GM23338 (cell line): ENCODE measurements at regions not wholly inside any gene's neighbourhood (a gene's known extent, or its start where the extent isn't known, plus 50 kb on each side); places are given as distances from the start of the nearest gene placed in this dataset.
"Not testable (repeated sequence)": the region's sequence is repeated elsewhere in the genome, so short reads cannot be mapped to it uniquely, and the experiment has no call there.

Experiments
- ATAC-seq: fragments of 200-7000 bp; cut with Tn5 transposase; 3 replicates; pipeline ENCODE4 v1.9.1; 2020
- DNase-seq: peaks from one replicate; pipeline ENCODE4 v3.0.0-alpha.2; 2015; ENCODE audit warnings: low spot score
- H2AFZ ChIP-seq: fragments of 200-600 bp; sonication (generic); 2 replicates; pipeline ENCODE4 v1.8.0; 2016; ENCODE audit warnings: antibody characterized with exemption, mild to moderate bottlenecking, moderate library complexity
- H3F3A ChIP-seq: fragments of 200-600 bp; sonication (generic); replicated peaks from 2 replicates; pipeline ENCODE4 v1.8.0; 2017; ENCODE audit warnings: antibody characterized with exemption, mixed run types, low read depth
- H3K27ac ChIP-seq: fragments of 200-600 bp; sonication (generic); 2 replicates; pipeline ENCODE4 v1.6.1; 2016; ENCODE audit warnings: low read depth
- H3K27me3 ChIP-seq: fragments of 200-600 bp; sonication (generic); 2 replicates; pipeline ENCODE4 v1.8.0; 2016; ENCODE audit warnings: mild to moderate bottlenecking, mixed run types, moderate library complexity; ENCODE audit not compliant: insufficient read depth
- H3K36me3 ChIP-seq: fragments of 200-600 bp; sonication (generic); 2 replicates; pipeline ENCODE4 v1.8.0; 2016; ENCODE audit warnings: mild to moderate bottlenecking; ENCODE audit not compliant: insufficient read depth
- H3K4me1 ChIP-seq: fragments of 200-600 bp; sonication (generic); 2 replicates; pipeline ENCODE4 v1.8.0; 2016; ENCODE audit warnings: mild to moderate bottlenecking, moderate library complexity; ENCODE audit not compliant: insufficient read depth
- H3K4me2 ChIP-seq: fragments of 200-600 bp; sonication (generic); 2 replicates; pipeline ENCODE4 v1.7.1; 2017; ENCODE audit warnings: mixed run types
- H3K4me3 ChIP-seq: fragments of 200-600 bp; sonication (generic); 2 replicates; pipeline ENCODE4 v1.6.1; 2016; ENCODE audit warnings: mixed run types
- H3K79me2 ChIP-seq: fragments of 200-600 bp; sonication (generic); replicated peaks from 2 replicates; pipeline ENCODE4 v1.8.0; 2017; ENCODE audit warnings: mild to moderate bottlenecking; ENCODE audit not compliant: insufficient read depth
- H3K9me2 ChIP-seq: fragments of 200-600 bp; sonication (generic); 2 replicates; pipeline ENCODE4 v1.8.0; 2017; ENCODE audit not compliant: insufficient read depth
- H4K20me1 ChIP-seq: fragments of 200-600 bp; sonication (generic); replicated peaks from 2 replicates; pipeline ENCODE4 v1.8.0; 2017; ENCODE audit warnings: mild to moderate bottlenecking; ENCODE audit not compliant: insufficient read depth
- H3K27ac Mint-ChIP-seq: 2 replicates; pipeline ENCODE4 v1.8.0; 2020; ENCODE audit warnings: inconsistent platforms, mild to moderate bottlenecking, moderate library complexity, mixed read lengths
- H3K27me3 Mint-ChIP-seq: 3 replicates; pipeline ENCODE4 v1.8.0; 2022; ENCODE audit warnings: low read depth, mild to moderate bottlenecking, moderate library complexity, mixed read lengths, inconsistent platforms; ENCODE audit not compliant: insufficient read depth, poor library complexity
- H3K36me3 Mint-ChIP-seq: 3 replicates; pipeline ENCODE4 v1.8.0; 2021; ENCODE audit warnings: low read depth, mild to moderate bottlenecking, inconsistent platforms, moderate library complexity, mixed read lengths
- H3K4me1 Mint-ChIP-seq: 3 replicates; pipeline ENCODE4 v1.8.0; 2020; ENCODE audit warnings: mild to moderate bottlenecking, inconsistent platforms, mixed read lengths
- H3K4me3 Mint-ChIP-seq: 3 replicates; pipeline ENCODE4 v1.8.0; 2021; ENCODE audit warnings: moderate library complexity, mild to moderate bottlenecking, inconsistent platforms, mixed read lengths
- H3K9me3 Mint-ChIP-seq: 3 replicates; pipeline ENCODE4 v1.8.0; 2020; ENCODE audit warnings: moderate library complexity, mild to moderate bottlenecking, inconsistent platforms, mixed read lengths
- CREB1 ChIP-seq: fragments of 250-450 bp; sonication (Bioruptor Pico); IDR thresholded peaks from 2 replicates; pipeline ENCODE4 v1.5.0; 2020; ENCODE audit warnings: low read depth, mild to moderate bottlenecking, moderate library complexity
- EZH2 ChIP-seq: fragments of 200-600 bp; sonication (generic); IDR thresholded peaks from one replicate; pipeline ENCODE4 v1.8.0; 2017; ENCODE audit warnings: antibody characterized with exemption, mild to moderate bottlenecking, low read depth; ENCODE audit not compliant: unreplicated experiment
- EZH2phosphoT487 ChIP-seq: fragments of 200-600 bp; sonication (generic); IDR thresholded peaks from one replicate; pipeline ENCODE4 v1.8.1; 2018; ENCODE audit warnings: antibody characterized with exemption; ENCODE audit not compliant: unreplicated experiment
- NANOG ChIP-seq: IDR thresholded peaks from 2 replicates; pipeline ENCODE4 v1.6.1; 2016; ENCODE audit warnings: antibody characterized with exemption, borderline replicate concordance
- POLR2AphosphoS5 ChIP-seq: IDR thresholded peaks from 2 replicates; pipeline ENCODE4 v1.6.1; 2016; ENCODE audit warnings: antibody characterized with exemption, low read depth
- STAT1 ChIP-seq: IDR thresholded peaks from one replicate; pipeline ENCODE4 v1.6.1; 2016; ENCODE audit warnings: antibody characterized with exemption; ENCODE audit not compliant: unreplicated experiment
- ZNF114 ChIP-seq: fragments of 250-450 bp; sonication (Bioruptor Pico); IDR thresholded peaks from 2 replicates; pipeline ENCODE4 v1.5.0; 2020; ENCODE audit warnings: mild to moderate bottlenecking, moderate library complexity
- ZNF462 ChIP-seq: fragments of 250-450 bp; sonication (Bioruptor Pico); IDR thresholded peaks from 2 replicates; pipeline ENCODE4 v1.5.0; 2020; ENCODE audit warnings: mild to moderate bottlenecking, moderate library complexity

GRCh38 chr16:86277221-86277620 lies 233.1 kb upstream of the FOXF1 start:
- Histone ChIP-seq H3K4me1 (peaks cover 23% of the 10 kb centered on the region), H3K9me2 (0 out of 2 replicates have a peak, but pooled peaks cover 3% of the 10 kb centered on the region), H3K27ac (peak overlapping the region; percentile 91), H3F3A (no peaks in the 10 kb centered on the region; the same call in 1 of the 2 replicates), H2AFZ (no peak overlapping the region), H4K20me1 (no peaks in the 10 kb centered on the region), H3K4me2 (peak overlapping the region; percentile 42), H3K27me3 (no peaks in the 10 kb centered on the region; the same call in 1 of the 2 replicates), H3K36me3 (no peaks in the 10 kb centered on the region; the same call in 1 of the 2 replicates), H3K4me3 (no peak overlapping the region), H3K79me2 (no peaks in the 10 kb centered on the region)
- H3K27me3 Mint-ChIP-seq: peaks cover 17% of the 10 kb centered on the region
- peaks cover 7% of the 10 kb centered on the region for H3K36me3 Mint-ChIP-seq
- H3K27ac Mint-ChIP-seq: no peak overlapping the region; the same call in 1 of the 2 replicates
- H3K4me3 Mint-ChIP-seq: no peak overlapping the region
- DNase-seq (peak; percentile 82), ATAC-seq (peak; percentile 79)
- TF ChIP-seq NANOG (peak; percentile 77; the same call in 1 of the 2 replicates), CREB1 (no peak), POLR2AphosphoS5 (peak; percentile 21; the same call in 1 of the 2 replicates)
- peaks cover 50% of the 10 kb centered on the region for H3K4me1 Mint-ChIP-seq
- H3K9me3 Mint-ChIP-seq: peaks cover 11% of the 10 kb centered on the region; the same call in 2 of the 3 replicates

- Histone ChIP-seq H3K4me3 (peak overlapping the region; percentile 21; the same call in 1 of the 2 replicates), H3K27ac (peak overlapping the region; percentile 91), H3K4me1 (peaks cover 26% of the 10 kb centered on the region), H3K4me2 (peak overlapping the region; percentile 42)
- H3K36me3 ChIP-seq, H3K27me3 ChIP-seq, H3F3A ChIP-seq, H3K9me2 ChIP-seq, H3K4me3 Mint-ChIP-seq, ATAC-seq, H2AFZ ChIP-seq, H3K36me3 Mint-ChIP-seq, DNase-seq, H4K20me1 ChIP-seq, H3K79me2 ChIP-seq: not testable (repeated sequence)
- H3K27ac Mint-ChIP-seq: 0 out of 2 replicates have a peak overlapping the region, but pooled peaks have one; percentile 59
- H3K27me3 Mint-ChIP-seq: peaks cover 17% of the 10 kb centered on the region
- H3K4me1 Mint-ChIP-seq: peaks cover 48% of the 10 kb centered on the region
- peaks cover 11% of the 10 kb centered on the region; the same call in 2 of the 3 replicates for H3K9me3 Mint-ChIP-seq
Measured at GRCh38 chr16:86277859-86278258, 232.5 kb upstream of the FOXF1 start.

GRCh38 chr16:86281421-86281820 lies 228.9 kb upstream of the FOXF1 start:
- DNase-seq (no peak), ATAC-seq (no peak; the same call in 2 of the 3 replicates)
- peaks cover 6% of the 10 kb centered on the region for H3K36me3 Mint-ChIP-seq
- H3K9me3 Mint-ChIP-seq: peaks cover 11% of the 10 kb centered on the region; the same call in 2 of the 3 replicates
- no peak overlapping the region for H3K4me3 Mint-ChIP-seq
- Histone ChIP-seq H3K27ac (no peak overlapping the region), H3K9me2 (0 out of 2 replicates have a peak, but pooled peaks cover 3% of the 10 kb centered on the region), H3K4me3 (peak overlapping the region; percentile 18), H3K4me2 (peak overlapping the region; percentile 69), H3K4me1 (peaks cover 53% of the 10 kb centered on the region), H3K79me2 (no peaks in the 10 kb centered on the region), H3F3A (peaks cover 5% of the 10 kb centered on the region; the same call in 1 of the 2 replicates), H3K27me3 (peaks cover 40% of the 10 kb centered on the region), H2AFZ (no peak overlapping the region), H3K36me3 (no peaks in the 10 kb centered on the region), H4K20me1 (no peaks in the 10 kb centered on the region)
- H3K27me3 Mint-ChIP-seq: peaks cover 45% of the 10 kb centered on the region
- H3K4me1 Mint-ChIP-seq: peaks cover 57% of the 10 kb centered on the region
- no peak overlapping the region for H3K27ac Mint-ChIP-seq
- TF ChIP-seq STAT1: no peak
- TF ChIP-seq NANOG: no peak
- TF ChIP-seq POLR2AphosphoS5: no peak
- TF ChIP-seq EZH2: no peak
- TF ChIP-seq ZNF114 (CRISPR knock-in tag): no peak
- no peak for TF ChIP-seq CREB1
- no peak for TF ChIP-seq EZH2phosphoT487
- no peak for TF ChIP-seq ZNF462 (CRISPR knock-in tag)
